HG03520 (cell line): ENCODE measurements at regions not wholly inside any gene's neighbourhood (a gene's known extent, or its start where the extent isn't known, plus 50 kb on each side); places are given as distances from the start of the nearest gene placed in this dataset.

Source experiments
- ATAC-seq: cut with Tn5 transposase; IDR thresholded peaks from one replicate; pipeline ENCODE4 v1.9.1; 2021; ENCODE audit warnings: mild to moderate bottlenecking, moderate library complexity; ENCODE audit not compliant: unreplicated experiment

- ATAC-seq, result no peak
These were observed 190.5 kb upstream of the NRP1 start for GRCh38 chr10:33524966-33525365.

GRCh38 chr10:33524041-33524440, 189.6 kb upstream of the NRP1 start:
- ATAC-seq, result no peak

- ATAC-seq, result no peak
These were observed 188.8 kb upstream of the NRP1 start for GRCh38 chr10:33523236-33523792.

- ATAC-seq, result no peak
These were observed 187.4 kb upstream of the NRP1 start for GRCh38 chr10:33521904-33522303.

GRCh38 chr10:33521062-33521461, 186.6 kb upstream of the NRP1 start:
- no peak for ATAC-seq

GRCh38 chr10:33520223-33520622, 185.8 kb upstream of the NRP1 start:
- no peak for ATAC-seq

GRCh38 chr10:33519130-33519860, 184.8 kb upstream of the NRP1 start:
- no peak for ATAC-seq

GRCh38 chr10:33510206-33510605, 175.7 kb upstream of the NRP1 start:
- ATAC-seq, result no peak

- peak; percentile 63 for ATAC-seq
These were observed 174.9 kb upstream of the NRP1 start for GRCh38 chr10:33509231-33509831.

- ATAC-seq, result no peak
These were observed 173.4 kb upstream of the NRP1 start for GRCh38 chr10:33507662-33508425.

GRCh38 chr10:33506838-33507661, 172.6 kb upstream of the NRP1 start:
- peak; percentile 86 for ATAC-seq

- ATAC-seq, result no peak
These were observed 171.9 kb upstream of the NRP1 start for GRCh38 chr10:33506391-33506790.

- ATAC-seq, result no peak
These were observed 166.7 kb upstream of the NRP1 start for GRCh38 chr10:33501161-33501560.

- no peak for ATAC-seq
These were observed 164.0 kb upstream of the NRP1 start for GRCh38 chr10:33498391-33498891.

GRCh38 chr10:33497338-33497737, 162.9 kb upstream of the NRP1 start:
- no peak for ATAC-seq

- no peak for ATAC-seq
These were observed 161.6 kb upstream of the NRP1 start for GRCh38 chr10:33496096-33496495.

GRCh38 chr10:33494694-33495265, 160.3 kb upstream of the NRP1 start:
- no peak for ATAC-seq

GRCh38 chr10:33493978-33494377, 159.5 kb upstream of the NRP1 start:
- ATAC-seq, result no peak

- ATAC-seq, result no peak
These were observed 159.0 kb upstream of the NRP1 start for GRCh38 chr10:33493497-33493896.

- no peak for ATAC-seq
These were observed 158.4 kb upstream of the NRP1 start for GRCh38 chr10:33492701-33493345.
